ENCODE measurements at regions not wholly inside any gene's neighbourhood (a gene's known extent, or its start where the extent isn't known, plus 50 kb on each side); places are given as distances from the start of the nearest gene placed in this dataset.
"Not testable (repeated sequence)": the region's sequence is repeated elsewhere in the genome, so short reads cannot be mapped to it uniquely, and the experiment has no call there.

GRCh38 chr3:106103383-106103782 is 234.6 kb upstream of the CBLB start:
- ATAC-seq (no peak), DNase-seq (no peak)
- intact Hi-C loops (cut with DNase I): no loop called here

GRCh38 chr3:106104078-106104477 is 235.3 kb upstream of the CBLB start:
- ATAC-seq: no peak
- intact Hi-C loops (cut with DNase I): no loop called here
- DNase-seq: no peak

- ATAC-seq (no peak), DNase-seq (no peak)
- intact Hi-C loops (cut with DNase I): no loop called here
Observed at GRCh38 chr3:106108925-106109324, 240.1 kb upstream of the CBLB start.

DNA sequence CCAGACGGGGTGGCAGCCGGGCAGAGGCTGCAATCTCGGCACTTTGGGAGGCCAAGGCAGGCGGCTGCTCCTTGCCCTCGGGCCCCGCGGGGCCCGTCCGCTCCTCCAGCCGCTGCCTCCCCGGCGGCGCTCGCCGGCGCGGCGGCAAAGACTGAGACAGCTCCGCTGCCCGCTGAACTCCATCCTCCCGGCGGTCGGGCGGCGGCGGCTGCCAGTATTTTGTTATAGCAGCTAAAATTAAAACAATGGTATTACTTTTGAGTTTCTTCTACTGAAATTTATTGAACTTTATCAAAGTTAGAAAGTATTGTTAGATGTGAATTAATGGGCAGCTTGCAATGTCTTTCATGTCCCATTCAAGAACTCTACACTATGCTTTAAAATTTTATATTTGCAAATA is 243.7 kb upstream of the CBLB start:
- intact Hi-C loops (cut with DNase I); DNase-seq; ATAC-seq: not testable (repeated sequence)

DNA sequence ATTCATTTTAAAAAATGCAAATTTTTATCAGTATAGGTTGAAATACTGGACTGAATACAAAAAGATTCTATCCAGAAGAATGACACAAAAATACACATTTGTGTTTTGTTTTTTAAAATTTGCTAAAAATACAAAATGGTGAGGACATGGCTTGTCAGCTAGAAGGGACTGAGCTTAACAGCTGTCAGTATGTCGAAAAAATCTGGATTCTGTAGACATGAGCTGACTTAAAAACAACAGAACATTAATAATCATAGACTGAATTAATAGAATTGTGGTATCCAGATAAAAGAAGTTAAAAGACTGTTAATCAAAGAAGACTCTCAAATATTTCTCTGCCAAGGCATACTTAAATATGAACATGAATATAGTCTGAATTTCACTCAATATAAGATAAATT is 244.9 kb upstream of the CBLB start:
- intact Hi-C loops (cut with DNase I): no loop called here
- DNase-seq (no peak), ATAC-seq (no peak)

DNA sequence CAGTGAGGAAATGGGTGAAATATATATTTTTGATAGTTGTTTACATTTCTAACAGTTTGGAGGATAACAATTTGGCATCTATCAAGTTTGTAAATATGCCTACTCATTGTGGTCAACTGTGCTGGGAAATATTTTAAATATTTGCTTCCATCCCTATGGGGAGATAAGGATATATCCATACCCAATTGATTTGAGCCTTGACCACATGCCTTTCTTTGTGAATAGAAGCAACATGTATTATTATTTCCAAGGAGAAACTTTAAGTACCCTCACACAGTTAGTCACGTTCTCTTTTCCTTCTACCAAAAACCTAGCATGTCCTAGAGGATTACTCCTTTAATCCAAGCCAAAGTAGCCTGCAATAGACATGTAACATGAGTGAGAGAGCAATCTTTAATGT is 245.4 kb upstream of the CBLB start:
- intact Hi-C loops (cut with DNase I): no loop called here
- no peak for DNase-seq
- ATAC-seq: no peak

GRCh38 chr3:106114848-106115247 is 246.0 kb upstream of the CBLB start:
- intact Hi-C loops (cut with DNase I): no loop called here
- no peak for ATAC-seq
- DNase-seq: no peak

DNA sequence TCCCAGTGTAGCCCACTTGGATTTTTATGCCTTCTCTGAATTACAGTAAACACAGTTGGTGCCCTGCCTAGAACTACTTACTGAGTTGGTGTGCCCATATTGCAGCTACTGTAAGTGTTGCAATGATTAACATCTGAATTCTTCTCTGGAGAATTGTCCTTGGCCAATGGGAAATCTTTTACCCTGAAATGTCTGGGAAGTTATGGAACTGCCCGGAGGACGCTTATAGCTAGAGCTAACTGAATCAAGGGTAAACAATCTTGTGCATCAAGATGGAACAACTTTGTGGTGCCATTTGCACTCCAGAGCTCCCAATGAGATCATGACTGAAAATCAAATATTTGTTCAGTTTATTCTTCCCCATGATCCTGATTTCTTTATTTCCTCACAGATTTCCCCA is 246.7 kb upstream of the CBLB start:
- intact Hi-C loops (cut with DNase I): no loop called here
- no peak for DNase-seq
- no peak for ATAC-seq

GRCh38 chr3:106116733-106117489 is 248.1 kb upstream of the CBLB start:
- intact Hi-C loops (cut with DNase I): no loop called here
- no peak for DNase-seq
- no peak for ATAC-seq

GRCh38 chr3:106117490-106117858 is 248.7 kb upstream of the CBLB start:
- ATAC-seq: no peak
- intact Hi-C loops (cut with DNase I): no loop called here

GRCh38 chr3:106119614-106120082 is 250.8 kb upstream of the CBLB start:
- intact Hi-C loops (cut with DNase I): no loop called here
- no peak for ATAC-seq
- DNase-seq: no peak

More at GRCh38 chr3:106117490-106117858, 248.7 kb upstream of the CBLB start:
- no peak for DNase-seq

GRCh38 chr3:106120356-106120755 is 251.5 kb upstream of the CBLB start:
- ATAC-seq: no peak
- no peak for DNase-seq
- intact Hi-C loops (cut with DNase I): no loop called here

DNA sequence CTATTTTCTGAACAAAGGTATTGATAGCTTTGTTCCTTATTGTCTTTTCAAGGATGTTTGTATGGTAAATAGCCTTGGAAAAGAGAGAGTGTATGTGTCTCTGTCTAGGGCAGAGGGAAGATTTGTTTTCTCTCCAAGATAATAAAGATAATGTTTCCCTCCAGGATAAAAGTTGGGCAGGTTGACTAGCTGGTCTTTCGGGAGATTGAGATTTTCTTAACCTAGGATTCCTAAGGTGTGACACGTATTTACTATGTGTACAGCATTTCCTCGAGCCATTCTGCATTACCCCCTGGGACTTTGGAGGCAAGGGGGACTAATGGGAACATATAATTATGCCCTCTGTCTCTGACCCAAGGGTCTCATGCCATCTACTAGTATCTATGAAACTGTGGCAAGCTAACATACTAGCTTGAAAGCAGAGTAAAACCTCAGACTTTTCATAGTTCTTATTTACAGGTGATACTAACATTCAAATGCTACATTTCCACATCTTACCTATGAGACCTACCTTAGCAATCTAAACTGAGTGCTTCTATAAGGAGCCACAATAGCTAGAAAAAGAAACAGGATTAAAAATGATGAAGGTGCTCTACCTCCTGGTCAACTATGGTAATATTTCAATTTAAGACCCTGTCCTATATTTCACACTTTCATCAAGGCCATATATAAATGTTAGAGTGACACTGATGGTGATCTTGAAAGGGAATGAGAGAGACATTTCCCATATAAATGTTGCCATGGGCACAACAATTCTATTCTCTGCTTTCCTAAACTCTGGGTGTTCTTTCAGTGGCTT is 252.9 kb upstream of the CBLB start:
- DNase-seq: no peak
- intact Hi-C loops (cut with DNase I): no loop called here
- ATAC-seq: no peak

DNA sequence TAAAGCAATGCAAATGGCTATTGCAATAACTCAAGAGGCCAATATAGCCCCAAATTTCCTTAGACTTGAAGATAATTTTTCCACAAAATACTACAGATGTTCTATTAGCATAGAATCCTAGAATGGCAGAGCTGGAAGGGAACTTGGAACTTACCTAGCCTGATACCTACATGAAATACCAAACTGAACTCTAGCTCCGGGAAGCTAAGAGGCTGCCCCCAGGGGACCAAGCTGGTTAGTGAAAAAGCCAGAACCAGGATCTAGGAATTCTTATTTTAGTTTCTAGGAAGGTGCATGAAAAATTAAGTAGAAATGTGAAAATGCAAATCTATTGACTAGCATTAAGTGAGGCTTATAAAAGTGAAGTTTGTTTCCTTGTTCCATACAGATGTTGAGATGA is 256.0 kb upstream of the CBLB start:
- ATAC-seq (no peak), DNase-seq (no peak)
- intact Hi-C loops (cut with DNase I): no loop called here

GRCh38 chr3:106125321-106125720 is 256.5 kb upstream of the CBLB start:
- DNase-seq (no peak), ATAC-seq (no peak)
- intact Hi-C loops (cut with DNase I): no loop called here

DNA sequence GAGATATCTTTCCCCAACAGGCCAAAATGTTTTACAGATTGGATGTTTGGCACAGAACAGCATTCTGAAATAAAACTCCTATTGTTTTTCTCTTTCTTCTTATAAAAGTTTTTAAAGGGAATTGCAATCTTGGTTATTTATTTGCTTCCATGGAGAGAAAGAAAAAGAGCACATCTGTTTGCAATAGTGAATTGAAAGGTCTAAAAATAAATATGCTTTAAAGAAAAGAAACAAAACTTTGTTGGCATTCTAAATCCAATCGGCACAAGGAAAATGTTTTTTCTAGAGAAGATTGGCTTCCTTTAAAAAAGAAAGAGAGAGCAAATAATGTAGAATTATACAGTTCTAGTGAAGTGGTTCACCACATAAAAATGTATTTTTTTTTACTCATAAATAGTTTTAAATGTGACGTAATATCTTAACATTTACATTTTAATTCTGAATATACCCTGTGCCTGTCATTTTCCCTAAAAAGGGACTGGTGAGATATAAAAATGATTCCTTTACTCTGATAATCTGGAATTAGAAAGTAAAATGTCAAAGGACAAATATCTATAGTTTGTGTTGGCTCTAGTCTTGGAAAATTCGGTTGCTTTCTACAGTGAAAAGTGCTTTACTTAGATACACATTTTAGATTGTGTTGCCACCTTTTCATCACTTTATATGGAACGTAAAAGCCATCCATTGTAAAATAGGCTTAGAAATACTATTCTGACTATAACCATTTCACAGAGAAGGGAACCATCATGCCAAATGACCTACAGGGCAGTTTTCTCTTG is 257.4 kb upstream of the CBLB start:
- intact Hi-C loops (cut with DNase I): no loop called here
- no peak for ATAC-seq
- no peak for DNase-seq

DNA sequence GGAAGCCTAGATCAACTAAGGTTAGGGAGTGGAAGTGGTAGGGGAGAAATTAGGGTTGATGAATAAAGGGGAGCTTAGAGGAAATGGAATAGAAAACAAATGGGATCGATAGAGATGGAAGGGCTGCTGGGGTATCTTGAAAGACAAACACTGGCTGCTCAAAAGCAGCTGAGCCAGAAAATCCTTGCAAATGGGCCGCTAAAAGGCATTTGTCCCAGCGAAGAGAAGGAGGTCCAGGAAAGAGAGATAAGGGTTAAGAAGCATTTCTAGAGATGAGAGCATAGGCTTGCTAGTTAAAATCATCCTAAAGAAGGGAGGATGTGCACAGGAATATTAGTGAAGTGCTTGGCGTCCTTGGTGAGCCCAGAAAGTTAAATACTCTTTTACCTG is 258.0 kb upstream of the CBLB start:
- DNase-seq: no peak
- intact Hi-C loops (cut with DNase I): no loop called here
- no peak for ATAC-seq

DNA sequence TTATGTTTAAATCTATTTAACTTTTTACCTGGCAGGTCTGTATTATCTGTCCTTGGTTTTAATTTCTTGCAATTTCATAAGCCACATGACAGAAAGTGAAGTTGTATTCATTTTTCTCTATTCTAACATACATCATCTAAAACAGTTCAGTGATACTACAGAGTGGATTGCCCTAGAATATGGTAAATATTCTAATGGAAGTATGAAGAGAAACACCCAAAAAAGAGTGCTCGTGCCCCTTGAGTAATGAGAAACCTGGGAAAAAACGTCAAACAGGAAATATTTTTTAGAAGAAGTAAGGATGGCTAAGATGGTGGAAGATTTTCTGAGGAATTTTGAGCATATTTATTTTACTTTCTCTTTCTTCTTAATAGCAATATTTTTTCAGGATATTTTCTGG is 261.1 kb upstream of the CBLB start:
- intact Hi-C loops (cut with DNase I): no loop called here
- no peak for ATAC-seq
- DNase-seq: no peak

DNA sequence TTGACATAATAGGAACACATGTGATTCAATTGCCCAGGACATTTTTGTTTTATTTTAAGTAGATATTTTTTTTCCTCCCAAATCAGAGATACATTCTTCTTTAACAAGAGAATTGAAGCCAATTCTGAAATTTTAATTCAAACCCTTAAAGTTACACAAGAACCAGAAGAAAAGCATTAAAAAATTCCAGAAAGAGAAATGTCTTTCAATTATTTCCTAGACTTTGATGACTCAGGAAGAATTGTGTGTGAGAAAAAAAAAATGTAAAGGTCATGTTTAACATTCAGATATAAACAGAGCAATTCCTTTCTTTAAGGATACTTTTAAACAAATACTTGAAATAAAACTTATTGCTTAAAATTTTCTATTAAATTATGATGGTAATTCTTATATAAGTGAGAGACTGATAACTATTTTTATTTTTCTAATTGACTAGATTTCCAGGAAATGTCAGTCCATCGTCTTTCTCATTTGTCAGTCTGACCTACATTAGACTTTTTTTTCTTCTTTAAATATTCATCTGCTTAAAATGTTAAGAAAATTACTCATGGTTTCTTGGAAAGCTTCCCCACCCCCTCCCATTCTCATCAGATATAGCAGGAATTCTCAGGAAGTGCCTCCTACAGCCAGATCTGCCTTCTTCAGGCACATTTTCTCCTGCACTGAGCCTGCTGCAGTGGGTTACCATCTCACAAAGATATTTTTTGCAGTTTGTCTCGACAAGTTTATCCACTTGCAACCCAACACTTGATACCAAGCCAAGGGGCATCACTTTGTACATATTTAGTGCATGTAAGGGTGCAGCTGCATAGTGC is 261.8 kb upstream of the CBLB start:
- ATAC-seq: peak in 1 of 2 donors; percentile 91
- no peak for DNase-seq

More for the DNA sequence above, 261.8 kb upstream of the CBLB start:
- intact Hi-C loops (cut with DNase I): no loop called here

Measured in left cardiac atrium (tissue), 4 donors.